Hepatic stellate cell (primary cell): ENCODE measurements at regions not wholly inside any gene's neighbourhood (a gene's known extent, or its start where the extent isn't known, plus 50 kb on each side); places are given as distances from the start of the nearest gene placed in this dataset.

Source experiments
- DNase-seq: peaks from one replicate; pipeline ENCODE4 v3.0.0; 2011; ENCODE audit warnings: low spot score

- DNase-seq, result no peak
Measured at GRCh38 chr5:136694258-136694657, 328.9 kb upstream of the TRPC7 start.

GRCh38 chr5:136689552-136689951 is 324.2 kb upstream of the TRPC7 start:
- no peak for DNase-seq

- peak; percentile 14 for DNase-seq
Measured at GRCh38 chr5:136686192-136686872, 321.0 kb upstream of the TRPC7 start.

- DNase-seq, result no peak
Measured at GRCh38 chr5:136682986-136683385, 317.6 kb upstream of the TRPC7 start.

- no peak for DNase-seq
Measured at GRCh38 chr5:136679233-136679632, 313.9 kb upstream of the TRPC7 start.

- DNase-seq, result peak; percentile 42
Measured at GRCh38 chr5:136677217-136677616, 311.9 kb upstream of the TRPC7 start.

GRCh38 chr5:136676685-136677084 is 311.3 kb upstream of the TRPC7 start:
- no peak for DNase-seq

- DNase-seq, result no peak
Measured at GRCh38 chr5:136675769-136676168, 310.4 kb upstream of the TRPC7 start.

- DNase-seq, result no peak
Measured at GRCh38 chr5:136674178-136674577, 308.8 kb upstream of the TRPC7 start.

- DNase-seq, result no peak
Measured at GRCh38 chr5:136667789-136668188, 302.4 kb upstream of the TRPC7 start.

- DNase-seq, result no peak
Measured at GRCh38 chr5:136666970-136667620, 301.8 kb upstream of the TRPC7 start.

GRCh38 chr5:136665331-136665730 is 300.0 kb upstream of the TRPC7 start:
- DNase-seq, result no peak

- DNase-seq, result no peak
Measured at GRCh38 chr5:136661026-136661425, 295.7 kb upstream of the TRPC7 start.

GRCh38 chr5:136656811-136657210 is 291.5 kb upstream of the TRPC7 start:
- DNase-seq, result peak; percentile 20

- DNase-seq, result peak; percentile 15
Measured at GRCh38 chr5:136655468-136655867, 290.1 kb upstream of the TRPC7 start.

- DNase-seq, result no peak
Measured at GRCh38 chr5:136646915-136647314, 281.6 kb upstream of the TRPC7 start.

- no peak for DNase-seq
Measured at GRCh38 chr5:136642976-136643375, 277.6 kb upstream of the TRPC7 start.

GRCh38 chr5:136639616-136640015 is 274.3 kb upstream of the TRPC7 start:
- DNase-seq, result no peak

- peak; percentile 21 for DNase-seq
Measured at GRCh38 chr5:136638084-136638483, 272.7 kb upstream of the TRPC7 start.

- DNase-seq, result no peak
Measured at GRCh38 chr5:136636001-136636400, 270.7 kb upstream of the TRPC7 start.

- DNase-seq, result no peak
Measured at GRCh38 chr5:136631186-136631585, 265.8 kb upstream of the TRPC7 start.

- DNase-seq, result no peak
Measured at GRCh38 chr5:136629125-136629792, 263.9 kb upstream of the TRPC7 start.

- DNase-seq, result no peak
Measured at GRCh38 chr5:136626531-136626930, 261.2 kb upstream of the TRPC7 start.
